Endothelial cell of umbilical vein (primary cell): ENCODE measurements at regions not wholly inside any gene's neighbourhood (a gene's known extent, or its start where the extent isn't known, plus 50 kb on each side); places are given as distances from the start of the nearest gene placed in this dataset.

Experiments used
- BruUV-seq: library from RNA; stranded (reverse); fragments of 400-500 nt; replicated peaks from 2 replicates; lab custom pipeline; 2021; lab: Mats Ljungman, UMichigan
- CTCF ChIA-PET: fragments of 300-600, 350-600 bp; sonication (Branson Sonifier 250); formaldehyde crosslinking; loops from one replicate; lab custom pipeline; 2021; ENCODE audit warnings: antibody characterized with exemption, inconsistent platforms; lab: Charles Lee
- POLR2A ChIA-PET: fragments of 300-600, 350-600 bp; sonication (Branson Sonifier 250); formaldehyde crosslinking; loops from one replicate; lab custom pipeline; 2021; ENCODE audit warnings: antibody characterized with exemption, inconsistent platforms; lab: Charles Lee
- DNase-seq: peaks from one replicate; pipeline ENCODE4 v3.0.0-alpha.2; 2011; ENCODE audit warnings: low read depth, low spot score
- FAIRE-seq: peaks from 2 replicates; lab custom pipeline; 2011; peaks lifted over from hg19 to GRCh38; lab: Jason Lieb, UNC
- H2AFZ ChIP-seq: 2 replicates; pipeline ENCODE4 v1.6.0; 2012; ENCODE audit warnings: low read depth, low read length, control low read depth, inconsistent platforms
- H3K27ac ChIP-seq: 2 replicates; pipeline ENCODE4 v1.5.1; 2011; ENCODE audit warnings: low read depth, mild to moderate bottlenecking, control low read depth, low read length, moderate library complexity; ENCODE audit not compliant: insufficient read depth
- H3K27me3 ChIP-seq, 2 experiments: 2 replicates each; pipeline versions ENCODE4 v1.6.0 to v1.6.1; 2011; ENCODE audit warnings: low read length in 2 of 2, mixed read lengths in 1 of 2; ENCODE audit not compliant: control insufficient read depth in 2 of 2, insufficient read depth in 2 of 2
- H3K36me3 ChIP-seq, 2 experiments: 2 replicates in 1 of 2; 3 replicates in 1 of 2; pipeline ENCODE4 v1.5.1; 2011; ENCODE audit warnings: low read length in 2 of 2, mild to moderate bottlenecking in 1 of 2, moderate library complexity in 1 of 2; ENCODE audit not compliant: control insufficient read depth in 2 of 2, insufficient read depth in 2 of 2; ENCODE audit errors: extremely low read depth in 1 of 2
- H3K4me1 ChIP-seq: 3 replicates; pipeline ENCODE4 v1.5.1; 2011; ENCODE audit warnings: mild to moderate bottlenecking, low read length; ENCODE audit not compliant: control insufficient read depth, insufficient read depth; ENCODE audit errors: extremely low read depth
- H3K4me2 ChIP-seq: 2 replicates; pipeline ENCODE4 v1.6.1; 2011; ENCODE audit warnings: low read length, control low read depth, mixed read lengths; ENCODE audit not compliant: insufficient read depth
- H3K4me3 ChIP-seq, 3 experiments: fragments of 200-600 bp in 1 of 3; sonication (generic), shearing (Covaris generic) in 1 of 3; replicated peaks in 1 of 3; 2 replicates each; pipeline ENCODE4 v1.5.1; 2011 to 2016; ENCODE audit warnings: control low read depth in 3 of 3, low read length in 3 of 3, mild to moderate bottlenecking in 2 of 3, inconsistent platforms in 1 of 3, low read depth in 1 of 3, moderate library complexity in 1 of 3; ENCODE audit not compliant: insufficient read depth in 1 of 3
- H3K79me2 ChIP-seq: 2 replicates; pipeline ENCODE4 v1.6.0; 2012; ENCODE audit warnings: low read length, inconsistent platforms; ENCODE audit not compliant: control insufficient read depth, insufficient read depth
- H3K9ac ChIP-seq: replicated peaks from 2 replicates; pipeline ENCODE3; 2011; ENCODE audit warnings: low read length, control low read depth; ENCODE audit not compliant: insufficient read depth; ENCODE audit errors: extremely low read depth
- H3K9me1 ChIP-seq: replicated peaks from 3 replicates; pipeline ENCODE4 v1.6.0; 2011; ENCODE audit warnings: mild to moderate bottlenecking, low read length; ENCODE audit not compliant: control insufficient read depth, insufficient read depth; ENCODE audit errors: extremely low read depth
- H3K9me3 ChIP-seq: replicated peaks from 2 replicates; pipeline ENCODE4 v1.5.1; 2012; ENCODE audit warnings: low read length, inconsistent platforms; ENCODE audit not compliant: control insufficient read depth, insufficient read depth
- H4K20me1 ChIP-seq: replicated peaks from 2 replicates; pipeline ENCODE3; 2011; ENCODE audit warnings: mild to moderate bottlenecking, low read length; ENCODE audit not compliant: control insufficient read depth, insufficient read depth; ENCODE audit errors: extremely low read depth
- EZH2 ChIP-seq: IDR thresholded peaks from 2 replicates; pipeline ENCODE4 v1.6.1; 2012; ENCODE audit warnings: borderline replicate concordance, low read depth, mild to moderate bottlenecking, moderate library complexity, low read length, inconsistent platforms; ENCODE audit not compliant: severe bottlenecking
- FOS ChIP-seq: IDR thresholded peaks from 2 replicates; pipeline ENCODE4 v1.6.1; 2011; ENCODE audit warnings: mild to moderate bottlenecking, low read length, moderate library complexity, borderline replicate concordance; ENCODE audit not compliant: insufficient read depth
- GATA2 ChIP-seq: IDR thresholded peaks from 2 replicates; pipeline ENCODE4 v1.7.0; 2011; ENCODE audit warnings: low read depth, mild to moderate bottlenecking, moderate library complexity, mixed read lengths, low read length; ENCODE audit not compliant: insufficient read length, insufficient read depth
- JUN ChIP-seq: IDR thresholded peaks from 2 replicates; pipeline ENCODE4 v1.6.1; 2011; ENCODE audit warnings: borderline replicate concordance, low read depth; ENCODE audit not compliant: insufficient read length, insufficient read depth
- MYC ChIP-seq: IDR thresholded peaks from one replicate; pipeline ENCODE4 v1.6.1; 2011; ENCODE audit warnings: mild to moderate bottlenecking, low read depth, low read length
- POLR2A ChIP-seq: IDR thresholded peaks from 2 replicates; pipeline ENCODE4 v1.6.1; 2012; ENCODE audit warnings: low read depth, mild to moderate bottlenecking, control low read depth, low read length
- POLR2AphosphoS5 ChIP-seq: IDR thresholded peaks from 2 replicates; pipeline ENCODE4 v1.6.1; 2012; ENCODE audit warnings: low read depth, mild to moderate bottlenecking, control low read depth, low read length, moderate library complexity; ENCODE audit not compliant: insufficient read depth
- dilution Hi-C: fragments of 300-500 bp; cut with MboI; formaldehyde crosslinking; loops from one replicate; pipeline ENCODE4 v1.15.0; 2019; ENCODE audit warnings: low sequenced_read_pairs; ENCODE audit not compliant: extremely low pct_ligation_motif_present
- intact Hi-C: fragments of 100-400 bp; cut with micrococcal nuclease; formaldehyde crosslinking; loops from one replicate; pipeline ENCODE4 v1.10.0; 2022
- TF ChIP-seq, protein P1 (sequence below): IDR thresholded peaks from 2 replicates; pipeline ENCODE4 v1.6.1; 2011; ENCODE audit not compliant: insufficient read depth, insufficient read length
- TF ChIP-seq, protein P2 (sequence below), 2 donors: IDR thresholded peaks; 1 replicate in 1 of 2; 2 replicates in 1 of 2; pipeline ENCODE4 v1.5.1; 2011; ENCODE audit warnings: low read length in 2 of 2, mild to moderate bottlenecking in 2 of 2, moderate library complexity in 2 of 2, control low read depth in 1 of 2, inconsistent platforms in 1 of 2, low read depth in 1 of 2; ENCODE audit not compliant: insufficient read depth in 1 of 2; ENCODE audit errors: extremely low read depth in 1 of 2

DNA sequence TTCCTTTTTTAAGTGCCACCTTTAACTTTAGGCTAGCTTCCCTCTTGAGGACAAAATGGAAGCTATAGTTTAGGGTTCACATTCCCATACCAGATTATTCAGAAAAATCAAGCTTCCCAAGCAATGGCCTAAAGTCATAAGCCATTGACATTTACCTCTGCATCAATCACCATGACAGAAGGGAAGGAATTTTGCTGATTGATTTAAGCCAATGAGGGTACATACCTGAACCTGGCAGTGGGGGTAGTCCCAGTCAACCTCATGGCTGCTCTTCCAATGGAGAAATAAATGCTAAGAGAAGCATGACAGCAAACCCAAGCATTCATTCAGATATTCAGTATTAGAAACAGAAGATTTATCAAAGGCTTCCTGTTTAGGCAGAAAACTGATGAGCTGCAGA lies 128.4 kb upstream of the CREB1 start:
- Histone ChIP-seq H3K9ac (no peak overlapping the region), H2AFZ (no peak overlapping the region), H4K20me1 (no peaks in the 10 kb centered on the region), H3K9me1 (no peaks in the 10 kb centered on the region), H3K9me3 (no peaks in the 10 kb centered on the region), H3K4me3 (no peak overlapping the region), H3K27me3 (no peaks in the 10 kb centered on the region), H3K4me1 (no peaks in the 10 kb centered on the region), H3K36me3 (no peaks in the 10 kb centered on the region), H3K27ac (no peak overlapping the region), H3K79me2 (no peaks in the 10 kb centered on the region), H3K4me2 (no peak overlapping the region)
- DNase-seq, result no peak
- intact Hi-C loops (no loop called here), dilution Hi-C loops (no loop called here)
- FAIRE-seq, result no peak
- TF ChIP-seq MYC (no peak), FOS (no peak)
- TF ChIP-seq, protein P1, sequence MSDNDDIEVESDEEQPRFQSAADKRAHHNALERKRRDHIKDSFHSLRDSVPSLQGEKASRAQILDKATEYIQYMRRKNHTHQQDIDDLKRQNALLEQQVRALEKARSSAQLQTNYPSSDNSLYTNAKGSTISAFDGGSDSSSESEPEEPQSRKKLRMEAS, result no peak
- CTCF ChIA-PET, result no interaction called here
- POLR2A ChIA-PET, result no interaction called here
- BruUV-seq, result no TSS peak

DNA sequence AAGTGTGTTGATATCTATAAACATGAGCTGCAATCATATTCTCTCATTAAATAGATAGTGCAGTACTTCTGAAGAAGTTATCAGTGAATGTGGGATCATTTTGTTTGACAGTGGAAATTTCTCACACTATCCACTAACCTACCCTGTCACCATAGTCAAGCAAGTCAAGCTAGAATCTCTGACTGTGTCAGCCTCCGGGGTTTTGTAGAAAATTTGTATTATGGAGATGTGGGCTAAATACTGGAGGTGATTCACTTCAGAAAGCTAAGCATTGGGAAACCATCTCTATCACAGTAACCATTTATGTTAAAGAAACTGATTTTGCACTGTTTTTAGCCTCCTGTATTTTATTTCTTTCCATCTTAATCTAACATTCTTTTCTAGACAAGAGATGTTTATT lies 126.6 kb upstream of the CREB1 start:
- FAIRE-seq (no peak), DNase-seq (no peak)
- Histone ChIP-seq H3K27me3 (no peaks in the 10 kb centered on the region), H3K4me2 (no peak overlapping the region), H3K4me3 (no peak overlapping the region), H3K9me1 (no peaks in the 10 kb centered on the region), H3K36me3 (no peaks in the 10 kb centered on the region), H3K79me2 (no peaks in the 10 kb centered on the region), H2AFZ (no peak overlapping the region), H3K4me1 (no peaks in the 10 kb centered on the region), H3K9ac (no peak overlapping the region), H4K20me1 (no peaks in the 10 kb centered on the region), H3K27ac (no peak overlapping the region), H3K9me3 (no peaks in the 10 kb centered on the region)
- BruUV-seq, result no TSS peak
- TF ChIP-seq GATA2, result no peak
- TF ChIP-seq EZH2, result no peak
- TF ChIP-seq FOS, result no peak
- TF ChIP-seq, protein P2, sequence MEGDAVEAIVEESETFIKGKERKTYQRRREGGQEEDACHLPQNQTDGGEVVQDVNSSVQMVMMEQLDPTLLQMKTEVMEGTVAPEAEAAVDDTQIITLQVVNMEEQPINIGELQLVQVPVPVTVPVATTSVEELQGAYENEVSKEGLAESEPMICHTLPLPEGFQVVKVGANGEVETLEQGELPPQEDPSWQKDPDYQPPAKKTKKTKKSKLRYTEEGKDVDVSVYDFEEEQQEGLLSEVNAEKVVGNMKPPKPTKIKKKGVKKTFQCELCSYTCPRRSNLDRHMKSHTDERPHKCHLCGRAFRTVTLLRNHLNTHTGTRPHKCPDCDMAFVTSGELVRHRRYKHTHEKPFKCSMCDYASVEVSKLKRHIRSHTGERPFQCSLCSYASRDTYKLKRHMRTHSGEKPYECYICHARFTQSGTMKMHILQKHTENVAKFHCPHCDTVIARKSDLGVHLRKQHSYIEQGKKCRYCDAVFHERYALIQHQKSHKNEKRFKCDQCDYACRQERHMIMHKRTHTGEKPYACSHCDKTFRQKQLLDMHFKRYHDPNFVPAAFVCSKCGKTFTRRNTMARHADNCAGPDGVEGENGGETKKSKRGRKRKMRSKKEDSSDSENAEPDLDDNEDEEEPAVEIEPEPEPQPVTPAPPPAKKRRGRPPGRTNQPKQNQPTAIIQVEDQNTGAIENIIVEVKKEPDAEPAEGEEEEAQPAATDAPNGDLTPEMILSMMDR (IDR thresholded peaks at IDR 0.05; ENCODE audit: extremely low read depth in 1 of 2, insufficient read depth in 1 of 2, low read depth in 1 of 2, low read length in 2 of 2), result no peak
- no peak for TF ChIP-seq JUN
- TF ChIP-seq POLR2A, result no peak
- TF ChIP-seq, protein P1, result no peak
- no peak for TF ChIP-seq POLR2AphosphoS5
- TF ChIP-seq MYC, result no peak
- dilution Hi-C loops (no loop called here), intact Hi-C loops (no loop called here)
- ChIA-PET POLR2A (no interaction called here), CTCF (no interaction called here)
